HUES48 (cell line): ENCODE measurements at regions not wholly inside any gene's neighbourhood (a gene's known extent, or its start where the extent isn't known, plus 50 kb on each side); places are given as distances from the start of the nearest gene placed in this dataset.
"Not testable (repeated sequence)": the region's sequence is repeated elsewhere in the genome, so short reads cannot be mapped to it uniquely, and the experiment has no call there.

ENCODE experiments used
- H3K27ac ChIP-seq: one replicate; pipeline ENCODE4 v1.7.0; 2013; ENCODE audit warnings: low read depth, low read length, inconsistent platforms
- H3K27me3 ChIP-seq: 2 replicates; pipeline ENCODE4 v1.6.1; 2013; ENCODE audit warnings: mild to moderate bottlenecking, low read length; ENCODE audit not compliant: control insufficient read depth, insufficient read depth
- H3K36me3 ChIP-seq: 2 replicates; pipeline ENCODE4 v1.6.1; 2013; ENCODE audit warnings: low read length; ENCODE audit not compliant: control insufficient read depth, insufficient read depth
- H3K4me1 ChIP-seq: 2 replicates; pipeline ENCODE4 v1.6.1; 2013; ENCODE audit warnings: mild to moderate bottlenecking, low read length; ENCODE audit not compliant: control insufficient read depth, insufficient read depth
- H3K4me3 ChIP-seq: 2 replicates; pipeline ENCODE4 v1.5.1; 2013; ENCODE audit warnings: mild to moderate bottlenecking, low read depth, low read length
- H3K9ac ChIP-seq: 2 replicates; pipeline ENCODE4 v1.6.1; 2013; ENCODE audit warnings: mild to moderate bottlenecking, low read depth, low read length, moderate library complexity
- H3K9me3 ChIP-seq: 2 replicates; pipeline ENCODE4 v1.6.1; 2013; ENCODE audit warnings: low read length; ENCODE audit not compliant: control insufficient read depth, insufficient read depth

GRCh38 chr16:29175411-29176153 lies 190.7 kb downstream of the LAT start:
- not testable (repeated sequence) for H3K27me3 ChIP-seq, H3K27ac ChIP-seq, H3K9ac ChIP-seq, H3K36me3 ChIP-seq, H3K9me3 ChIP-seq, H3K4me1 ChIP-seq, H3K4me3 ChIP-seq

- not testable (repeated sequence) for H3K9ac ChIP-seq, H3K27ac ChIP-seq, H3K4me1 ChIP-seq, H3K27me3 ChIP-seq, H3K9me3 ChIP-seq, H3K36me3 ChIP-seq, H3K4me3 ChIP-seq
Measured at GRCh38 chr16:29173371-29174305, 188.8 kb downstream of the LAT start.

- not testable (repeated sequence) for H3K27me3 ChIP-seq, H3K27ac ChIP-seq, H3K9me3 ChIP-seq, H3K9ac ChIP-seq, H3K4me1 ChIP-seq, H3K4me3 ChIP-seq, H3K36me3 ChIP-seq
Measured at GRCh38 chr16:29172098-29172724, 187.4 kb downstream of the LAT start.

GRCh38 chr16:29171296-29171695 lies 186.4 kb downstream of the LAT start:
- not testable (repeated sequence) for H3K4me3 ChIP-seq, H3K27ac ChIP-seq, H3K27me3 ChIP-seq, H3K36me3 ChIP-seq, H3K9ac ChIP-seq, H3K4me1 ChIP-seq, H3K9me3 ChIP-seq

DNA sequence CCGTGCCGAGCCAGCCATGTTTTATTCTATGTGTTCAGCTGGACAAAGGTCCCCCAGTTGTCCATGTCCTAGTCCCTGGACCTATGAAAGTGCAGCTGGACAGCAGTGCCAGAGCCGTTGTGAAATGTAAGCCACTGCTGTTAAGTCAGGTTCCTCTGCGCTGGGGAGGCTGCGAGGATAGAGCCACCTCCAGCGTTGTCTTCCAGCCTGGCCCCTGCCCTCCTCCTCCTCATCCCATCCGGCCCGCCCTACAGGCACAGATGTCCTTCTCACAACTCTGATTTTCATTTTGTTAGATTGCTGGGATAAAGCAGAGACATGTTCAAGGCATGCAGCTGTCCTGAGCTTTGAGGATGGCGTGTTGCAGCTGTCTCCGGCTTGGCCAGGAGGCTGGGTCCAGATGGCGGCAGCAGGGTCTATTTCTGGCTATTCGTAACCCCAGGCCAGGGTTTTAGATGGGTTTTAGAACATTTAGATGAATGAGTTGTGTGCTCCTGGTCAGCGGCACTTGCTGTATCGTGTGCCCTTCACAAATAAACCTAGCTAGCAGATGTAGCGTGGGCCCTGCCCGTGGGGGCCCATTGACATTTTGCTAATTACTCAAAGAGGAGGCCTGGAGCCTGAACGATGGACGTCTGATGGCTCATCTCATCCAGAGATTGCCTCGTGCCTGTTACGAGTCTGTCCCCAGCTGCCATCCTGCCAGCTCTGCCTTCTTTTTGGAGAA lies 185.7 kb downstream of the LAT start:
- not testable (repeated sequence) for H3K27ac ChIP-seq, H3K27me3 ChIP-seq, H3K9ac ChIP-seq, H3K36me3 ChIP-seq, H3K4me1 ChIP-seq, H3K4me3 ChIP-seq, H3K9me3 ChIP-seq

- H3K36me3 ChIP-seq, H3K9ac ChIP-seq, H3K27ac ChIP-seq, H3K4me3 ChIP-seq, H3K27me3 ChIP-seq, H3K9me3 ChIP-seq, H3K4me1 ChIP-seq: not testable (repeated sequence)
Measured at GRCh38 chr16:29169295-29169994, 184.6 kb downstream of the LAT start.

DNA sequence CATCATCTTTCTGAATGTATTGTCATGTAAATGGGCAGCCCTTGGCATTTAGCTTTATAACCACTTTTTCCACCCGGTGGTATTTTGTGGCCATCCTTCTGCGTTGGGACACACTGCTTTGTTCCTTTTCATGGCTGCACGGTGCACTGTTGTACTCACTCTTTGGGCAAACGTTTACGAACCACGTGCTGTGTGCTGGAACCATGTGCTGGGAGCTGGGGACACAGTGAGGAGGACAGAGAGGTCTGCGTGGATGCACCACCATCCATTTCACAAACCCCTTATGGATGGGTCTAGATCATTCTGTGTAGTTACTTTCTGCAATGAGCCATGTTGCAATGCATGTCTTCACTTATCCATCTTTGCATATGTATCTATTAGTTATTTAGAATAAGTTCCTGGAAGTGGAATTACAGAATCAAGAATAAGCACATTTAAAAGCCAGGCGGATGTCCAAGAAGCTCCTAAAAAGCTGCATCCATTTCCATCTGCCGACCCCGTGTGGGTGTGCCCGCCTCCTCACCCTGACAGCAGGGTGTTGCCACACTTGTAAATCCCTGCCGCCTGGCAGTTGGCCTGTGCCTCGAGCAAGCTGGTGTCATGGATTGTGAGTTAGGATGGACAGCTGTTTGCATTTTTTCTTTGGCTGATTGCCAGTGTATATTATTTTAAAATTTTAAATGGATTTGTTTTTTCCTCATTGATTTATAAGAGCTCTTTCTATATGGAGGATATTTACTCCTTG lies 183.8 kb downstream of the LAT start:
- not testable (repeated sequence) for H3K4me3 ChIP-seq, H3K27me3 ChIP-seq, H3K4me1 ChIP-seq, H3K9me3 ChIP-seq, H3K27ac ChIP-seq, H3K36me3 ChIP-seq, H3K9ac ChIP-seq

DNA sequence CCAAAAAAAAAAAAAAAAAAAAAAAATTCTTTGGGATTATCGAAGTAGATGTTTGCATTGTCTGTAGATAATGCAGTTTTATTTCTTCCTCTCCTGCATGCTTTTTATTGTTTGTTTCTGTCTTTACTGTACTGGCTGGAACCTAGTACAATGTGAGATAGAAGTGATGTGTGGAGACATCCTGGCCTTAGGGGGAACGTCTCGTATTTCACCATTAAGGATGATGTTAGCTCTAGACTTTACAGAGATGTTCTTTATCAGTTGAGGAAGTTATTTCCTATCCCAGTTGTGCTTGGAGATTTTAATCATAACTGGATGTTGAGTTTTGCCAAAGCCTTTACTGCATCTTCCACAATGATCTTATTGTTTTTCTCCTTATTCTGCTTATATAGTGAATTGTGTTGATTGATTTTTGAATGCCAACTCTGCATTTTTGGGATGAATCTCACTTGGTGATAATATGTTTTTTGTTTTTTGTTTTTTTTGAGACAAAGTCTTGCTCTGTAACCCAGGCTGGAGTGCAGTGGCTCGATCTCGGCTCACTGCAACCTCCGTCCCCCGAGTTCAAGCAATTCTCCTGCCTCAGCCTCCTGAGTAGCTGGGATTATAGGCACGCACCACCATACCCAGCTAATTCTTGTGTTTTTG lies 179.7 kb downstream of the LAT start:
- not testable (repeated sequence) for H3K9ac ChIP-seq, H3K9me3 ChIP-seq, H3K27ac ChIP-seq, H3K36me3 ChIP-seq, H3K27me3 ChIP-seq, H3K4me3 ChIP-seq, H3K4me1 ChIP-seq

DNA sequence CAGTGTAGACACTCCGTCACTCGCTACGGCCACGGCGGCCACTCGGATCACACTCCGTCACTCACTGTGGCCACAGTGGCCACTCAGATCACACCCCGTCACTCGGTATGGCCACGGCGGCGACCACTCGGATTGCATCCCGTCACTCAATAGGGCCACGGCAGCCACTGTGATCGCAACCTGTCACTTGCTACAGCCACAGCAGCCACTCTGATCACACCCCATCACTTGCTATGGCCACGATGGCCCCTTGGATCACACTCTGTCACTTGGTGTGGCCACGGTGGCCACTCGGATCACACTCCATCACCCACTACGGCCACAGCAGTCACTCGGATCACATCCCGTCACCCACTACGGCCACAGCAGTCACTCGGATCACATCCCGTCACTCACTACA lies 175.3 kb downstream of the LAT start:
- H3K9me3 ChIP-seq, H3K27ac ChIP-seq, H3K36me3 ChIP-seq, H3K9ac ChIP-seq, H3K4me3 ChIP-seq, H3K27me3 ChIP-seq: not testable (repeated sequence)
- H3K4me1 ChIP-seq = peaks cover 11% of the 10 kb centered on the region; the same call in 1 of the 2 replicates
